Transverse colon (tissue), 3 donors: ENCODE measurements at regions not wholly inside any gene's neighbourhood (a gene's known extent, or its start where the extent isn't known, plus 50 kb on each side); places are given as distances from the start of the nearest gene placed in this dataset.

Experiments used
- POLR2A ChIP-seq: fragments of 450-650 bp; IDR thresholded peaks from one replicate; pipeline ENCODE4 v1.6.1; 2016; ENCODE audit warnings: antibody characterized with exemption, mild to moderate bottlenecking, moderate library complexity
- TF ChIP-seq, protein P1 (sequence below), 5 experiments: fragments of 200-600 bp in 3 of 5; fragments of 450-650 bp in 2 of 5; sonication (generic) in 3 of 5; IDR thresholded peaks; 1 replicate in 2 of 5; 2 replicates in 3 of 5; pipeline ENCODE4 v1.5.1; 2016 to 2017; ENCODE audit warnings: antibody characterized with exemption in 5 of 5, inconsistent platforms in 3 of 5, mild to moderate bottlenecking in 2 of 5, moderate library complexity in 1 of 5

DNA sequence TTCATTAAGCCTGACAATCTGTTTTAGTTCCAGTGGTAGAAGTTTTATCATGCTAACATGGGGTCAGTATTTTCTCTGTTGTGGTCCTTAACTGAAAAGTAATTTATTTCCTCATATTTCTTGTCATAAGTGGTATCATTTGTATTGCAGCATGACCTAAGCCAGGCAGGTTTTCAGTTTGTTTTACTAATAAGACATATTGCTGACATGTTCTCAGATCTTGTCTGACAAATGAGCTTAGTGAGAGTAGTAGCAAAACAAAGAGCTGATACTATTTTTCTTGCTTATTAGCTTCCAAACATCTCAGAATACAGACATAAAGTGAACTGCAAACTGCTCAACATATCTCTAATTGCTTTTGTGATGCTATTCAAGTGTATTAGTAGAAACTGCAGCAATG lies 293.6 kb downstream of the DSEL start:
- TF ChIP-seq, protein P1, sequence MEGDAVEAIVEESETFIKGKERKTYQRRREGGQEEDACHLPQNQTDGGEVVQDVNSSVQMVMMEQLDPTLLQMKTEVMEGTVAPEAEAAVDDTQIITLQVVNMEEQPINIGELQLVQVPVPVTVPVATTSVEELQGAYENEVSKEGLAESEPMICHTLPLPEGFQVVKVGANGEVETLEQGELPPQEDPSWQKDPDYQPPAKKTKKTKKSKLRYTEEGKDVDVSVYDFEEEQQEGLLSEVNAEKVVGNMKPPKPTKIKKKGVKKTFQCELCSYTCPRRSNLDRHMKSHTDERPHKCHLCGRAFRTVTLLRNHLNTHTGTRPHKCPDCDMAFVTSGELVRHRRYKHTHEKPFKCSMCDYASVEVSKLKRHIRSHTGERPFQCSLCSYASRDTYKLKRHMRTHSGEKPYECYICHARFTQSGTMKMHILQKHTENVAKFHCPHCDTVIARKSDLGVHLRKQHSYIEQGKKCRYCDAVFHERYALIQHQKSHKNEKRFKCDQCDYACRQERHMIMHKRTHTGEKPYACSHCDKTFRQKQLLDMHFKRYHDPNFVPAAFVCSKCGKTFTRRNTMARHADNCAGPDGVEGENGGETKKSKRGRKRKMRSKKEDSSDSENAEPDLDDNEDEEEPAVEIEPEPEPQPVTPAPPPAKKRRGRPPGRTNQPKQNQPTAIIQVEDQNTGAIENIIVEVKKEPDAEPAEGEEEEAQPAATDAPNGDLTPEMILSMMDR (IDR thresholded peaks at IDR 0.05) = no peak
- TF ChIP-seq POLR2A = no peak
